HCT116 (cell line): ENCODE measurements at regions not wholly inside any gene's neighbourhood (a gene's known extent, or its start where the extent isn't known, plus 50 kb on each side); places are given as distances from the start of the nearest gene placed in this dataset.

Source experiments
- ATAC-seq: fragments of 200-7000 bp; cut with Tn5 transposase; 2 replicates; pipeline ENCODE4 v1.9.1; 2020; ENCODE audit warnings: mild to moderate bottlenecking, moderate library complexity
- BruUV-seq: library from RNA; stranded (reverse); fragments of 400-500 nt; replicated peaks from 2 replicates; lab custom pipeline; 2021; lab: Mats Ljungman, UMichigan
- CTCF ChIA-PET: fragments of 300-600 bp; sonication (Branson Sonifier 250); formaldehyde crosslinking; loops from one replicate; lab custom pipeline; 2021; ENCODE audit warnings: antibody characterized with exemption; lab: Charles Lee
- POLR2A ChIA-PET: fragments of 300-600, 350-600 bp; sonication (Branson Sonifier 250); formaldehyde crosslinking; loops from one replicate; lab custom pipeline; 2021; ENCODE audit warnings: antibody characterized with exemption; lab: Charles Lee
- RAD21 ChIA-PET, 2 experiments: fragments of 300-600 bp; sonication (Branson Sonifier 250); formaldehyde crosslinking; loops; one replicate each; lab custom pipeline; 2023; ENCODE audit warnings: low total read pairs in 2 of 2; ENCODE audit not compliant: uncharacterized antibody in 2 of 2, unreplicated experiment in 2 of 2, low non-redundant PET in 1 of 2; lab: Charles Lee
- DNase-seq: peaks from one replicate; pipeline ENCODE4 v3.0.0-alpha.2; 2010; ENCODE audit warnings: low read depth, low spot score
- H2AFZ ChIP-seq: fragments of 200-600 bp; shearing (Covaris generic), sonication (generic); 2 replicates; pipeline ENCODE4 v1.6.1; 2017; ENCODE audit warnings: low read depth, mixed run types, mixed read lengths, antibody characterized with exemption, low read length; ENCODE audit not compliant: poor library complexity, severe bottlenecking
- H3K27ac ChIP-seq: 2 replicates; pipeline ENCODE4 v1.5.1; 2012; ENCODE audit warnings: low read depth, low read length
- H3K27me3 ChIP-seq: fragments of 200-600 bp; sonication (generic); 2 replicates; pipeline ENCODE4 v1.6.1; 2016; ENCODE audit warnings: mixed run types, low read length, mixed read lengths; ENCODE audit not compliant: insufficient read depth
- H3K36me3 ChIP-seq, 2 experiments: fragments of 200-500 bp in 1 of 2; fragments of 200-600 bp in 1 of 2; sonication (Bioruptor generic) in 1 of 2; sonication (generic) in 1 of 2; 2 replicates each; pipeline versions ENCODE4 v1.5.1 to v1.6.1; 2014 to 2016; ENCODE audit warnings: low read length in 2 of 2, inconsistent platforms in 1 of 2, mixed read lengths in 1 of 2, mixed run types in 1 of 2; ENCODE audit not compliant: insufficient read depth in 2 of 2, control insufficient read depth in 1 of 2
- H3K4me1 ChIP-seq, 2 experiments: fragments of 200-600 bp in 1 of 2; sonication (generic) in 1 of 2; 2 replicates each; pipeline versions ENCODE4 v1.5.1 to v1.6.1; 2012 to 2017; ENCODE audit warnings: low read length in 2 of 2, inconsistent platforms in 1 of 2, mild to moderate bottlenecking in 1 of 2, mixed read lengths in 1 of 2, mixed run types in 1 of 2, moderate library complexity in 1 of 2; ENCODE audit not compliant: insufficient read depth in 2 of 2, control insufficient read depth in 1 of 2
- H3K4me2 ChIP-seq: fragments of 200-600 bp; sonication (generic); 2 replicates; pipeline ENCODE4 v1.6.1; 2017; ENCODE audit warnings: mixed run types, low read length, mixed read lengths
- H3K4me3 ChIP-seq, 2 experiments: fragments of 200-600 bp in 1 of 2; sonication (generic) in 1 of 2; replicated peaks in 1 of 2; 2 replicates each; pipeline ENCODE4 v1.5.1; 2011 to 2016; ENCODE audit warnings: low read length in 2 of 2, control low read depth in 1 of 2, low read depth in 1 of 2, mild to moderate bottlenecking in 1 of 2, mixed read lengths in 1 of 2, mixed run types in 1 of 2
- H3K79me2 ChIP-seq: fragments of 200-600 bp; sonication (generic); 2 replicates; pipeline ENCODE4 v1.6.1; 2017; ENCODE audit warnings: mild to moderate bottlenecking, mixed run types, low read length, moderate library complexity, mixed read lengths; ENCODE audit not compliant: insufficient read depth
- H3K9ac ChIP-seq: fragments of 200-600 bp; sonication (generic); 2 replicates; pipeline ENCODE4 v1.6.1; 2016; ENCODE audit warnings: low read length, mixed read lengths
- H3K9me2 ChIP-seq: fragments of 200-600 bp; sonication (generic), shearing (Covaris generic); 2 replicates; pipeline ENCODE4 v1.6.1; 2017; ENCODE audit warnings: mixed run types, mild to moderate bottlenecking, moderate library complexity; ENCODE audit not compliant: insufficient read depth
- H3K9me3 ChIP-seq, 2 experiments: fragments of 200-500 bp in 1 of 2; fragments of 200-600 bp in 1 of 2; sonication (Bioruptor generic) in 1 of 2; sonication (generic) in 1 of 2; 2 replicates each; pipeline ENCODE4 v1.6.1; 2014 to 2017; ENCODE audit warnings: low read length in 2 of 2, mixed read lengths in 2 of 2, inconsistent platforms in 1 of 2, low read depth in 1 of 2, mild to moderate bottlenecking in 1 of 2, mixed run types in 1 of 2, moderate library complexity in 1 of 2; ENCODE audit not compliant: control insufficient read depth in 1 of 2, insufficient read depth in 1 of 2
- H4K20me1 ChIP-seq: fragments of 200-600 bp; sonication (generic), shearing (Covaris generic); 2 replicates; pipeline ENCODE4 v1.6.1; 2017; ENCODE audit warnings: mixed run types, mild to moderate bottlenecking, moderate library complexity; ENCODE audit not compliant: insufficient read depth
- CEBPB ChIP-seq: IDR thresholded peaks from 2 replicates; pipeline ENCODE4 v1.6.1; 2012; ENCODE audit warnings: low read depth
- CTCF ChIP-seq, 3 experiments: fragments of 200-600 bp in 1 of 3; sonication (generic) in 1 of 3; IDR thresholded peaks in 2 of 3; conservative IDR thresholded peaks in 1 of 3; 2 replicates each; pipeline ENCODE4 v1.5.1; 2012 to 2017; ENCODE audit warnings: low read depth in 2 of 3, low read length in 2 of 3, antibody characterized with exemption in 1 of 3, borderline replicate concordance in 1 of 3, control low read depth in 1 of 3, mild to moderate bottlenecking in 1 of 3, mixed read lengths in 1 of 3, mixed run types in 1 of 3, moderate library complexity in 1 of 3; ENCODE audit not compliant: insufficient read depth in 1 of 3
- EGR1 ChIP-seq: IDR thresholded peaks from 2 replicates; pipeline ENCODE4 v1.6.1; 2012; ENCODE audit warnings: low read depth
- ELF1 ChIP-seq: IDR thresholded peaks from 2 replicates; pipeline ENCODE4 v1.6.1; 2012; ENCODE audit warnings: low read depth, borderline replicate concordance
- MAX ChIP-seq: IDR thresholded peaks from 2 replicates; pipeline ENCODE4 v1.6.1; 2012
- POLR2A ChIP-seq: IDR thresholded peaks from 2 replicates; pipeline ENCODE4 v1.7.0; 2011; ENCODE audit warnings: borderline replicate concordance; ENCODE audit not compliant: insufficient read depth, insufficient read length; ENCODE audit errors: extremely low read depth
- RAD21 ChIP-seq: IDR thresholded peaks from 2 replicates; pipeline ENCODE4 v1.6.1; 2012; ENCODE audit warnings: low read depth, mild to moderate bottlenecking
- REST ChIP-seq: IDR thresholded peaks from 2 replicates; pipeline ENCODE4 v1.6.1; 2012; ENCODE audit warnings: low read depth
- SIN3A ChIP-seq: IDR thresholded peaks from 2 replicates; pipeline ENCODE4 v1.6.1; 2012; ENCODE audit warnings: low read depth
- SP1 ChIP-seq: IDR thresholded peaks from 2 replicates; pipeline ENCODE4 v1.6.1; 2012; ENCODE audit warnings: low read depth
- YY1 ChIP-seq: IDR thresholded peaks from 2 replicates; pipeline ENCODE4 v1.6.1; 2011; ENCODE audit warnings: low read length, low read depth, moderate library complexity, mild to moderate bottlenecking; ENCODE audit not compliant: insufficient replicate concordance; ENCODE audit errors: extremely low read depth
- ZBTB33 ChIP-seq: IDR thresholded peaks from 2 replicates; pipeline ENCODE4 v1.6.1; 2011; ENCODE audit warnings: mild to moderate bottlenecking, low read length, moderate library complexity; ENCODE audit not compliant: insufficient replicate concordance; ENCODE audit errors: extremely low read depth
- ZFX ChIP-seq: fragments of 450-650 bp; IDR thresholded peaks from 2 replicates; pipeline ENCODE4 v1.6.1; 2017
- ZNF274 ChIP-seq: fragments of 200-500 bp; sonication (Bioruptor generic); IDR thresholded peaks from 2 replicates; pipeline ENCODE4 v1.6.1; 2014; ENCODE audit warnings: mild to moderate bottlenecking, low read depth, low read length, inconsistent platforms
- intact Hi-C: fragments of 100-400 bp; cut with micrococcal nuclease; formaldehyde crosslinking; loops from 2 replicates; pipeline ENCODE4 v1.10.0; 2022

GRCh38 chr16:85476389-85476788 lies 136.7 kb upstream of the GSE1 start (continued):
- TF ChIP-seq ZBTB33 (no peak), CTCF (IDR thresholded peaks at IDR 0.05 in 2 of 3, conservative IDR thresholded peaks at IDR 0.05 in 1 of 3; ENCODE audit: borderline replicate concordance in 1 of 3, insufficient read depth in 1 of 3, low read depth in 2 of 3, low read length in 2 of 3) (no peak), SIN3A (no peak), EGR1 (no peak)

- Histone ChIP-seq H3K36me3 (no peaks in the 10 kb centered on the region), H2AFZ (no peak overlapping the region), H3K27ac (no peak overlapping the region), H3K4me2 (no peak overlapping the region), H3K79me2 (no peaks in the 10 kb centered on the region), H3K27me3 (no peaks in the 10 kb centered on the region), H3K9ac (no peak overlapping the region), H3K9me3 (no peaks in the 10 kb centered on the region), H4K20me1 (no peaks in the 10 kb centered on the region), H3K4me3 (no peak overlapping the region), H3K9me2 (no peaks in the 10 kb centered on the region), H3K4me1 (no peaks in the 10 kb centered on the region; a peak in 1 of 4 replicates)
- RAD21 ChIA-PET = no interaction called here
- BruUV-seq = no TSS peak
- POLR2A ChIA-PET = no interaction called here
- intact Hi-C loops = no loop called here
- TF ChIP-seq POLR2A (no peak), SIN3A (no peak), MAX (no peak), CEBPB (no peak), ZBTB33 (no peak), ZNF274 (no peak), ELF1 (no peak), RAD21 (no peak), REST (no peak), YY1 (no peak), ZFX (no peak), SP1 (no peak)
- no peak for DNase-seq
- CTCF ChIA-PET = interaction anchor here (1.5 kb wide), 1 partner anchor 13 kb away, joined by 5 read pairs; no protein-coding TSS in a partner anchor
- no peak for ATAC-seq
Observed at GRCh38 chr16:85477801-85478363, 135.2 kb upstream of the GSE1 start.
